Suprapubic skin (tissue), 4 donors: ENCODE measurements at regions not wholly inside any gene's neighbourhood (a gene's known extent, or its start where the extent isn't known, plus 50 kb on each side); places are given as distances from the start of the nearest gene placed in this dataset.

Experiments
- DNase-seq, 2 donors: peaks; one replicate each; pipeline ENCODE4 v3.0.0-alpha.2; 2019; ENCODE audit warnings: low spot score in 2 of 2
- H3K27ac ChIP-seq: fragments of 200-600 bp; sonication (generic); one replicate; pipeline ENCODE4 v1.5.1; 2019
- H3K27me3 ChIP-seq: fragments of 200-600 bp; sonication (generic); one replicate; pipeline ENCODE4 v1.5.1; 2019
- H3K36me3 ChIP-seq: fragments of 200-600 bp; sonication (generic); one replicate; pipeline ENCODE4 v1.5.1; 2019
- H3K4me1 ChIP-seq: fragments of 200-600 bp; sonication (generic); one replicate; pipeline ENCODE4 v1.5.1; 2019
- H3K4me3 ChIP-seq: fragments of 200-600 bp; sonication (generic); one replicate; pipeline ENCODE4 v1.5.1; 2019; ENCODE audit warnings: mild to moderate bottlenecking
- H3K9me3 ChIP-seq: fragments of 200-600 bp; sonication (generic); one replicate; pipeline ENCODE4 v1.5.1; 2019
- CTCF ChIP-seq, 2 donors: fragments of 200-600 bp in 1 of 2; fragments of 450-650 bp in 1 of 2; sonication (generic) in 1 of 2; IDR thresholded peaks; one replicate each; pipeline ENCODE4 v1.5.1; 2016 to 2019; ENCODE audit warnings: antibody characterized with exemption in 2 of 2, mild to moderate bottlenecking in 1 of 2, moderate library complexity in 1 of 2
- EP300 ChIP-seq: sonication (generic); formaldehyde crosslinking; IDR thresholded peaks from one replicate; pipeline ENCODE4 v1.6.1; 2017; ENCODE audit warnings: antibody characterized with exemption
- POLR2A ChIP-seq, 2 donors: fragments of 450-650 bp; IDR thresholded peaks; one replicate each; pipeline ENCODE4 v1.6.1; 2017; ENCODE audit warnings: antibody characterized with exemption in 2 of 2, mild to moderate bottlenecking in 2 of 2, moderate library complexity in 2 of 2
- POLR2AphosphoS5 ChIP-seq, 3 donors: sonication (generic); formaldehyde crosslinking; IDR thresholded peaks; one replicate each; pipeline ENCODE4 v1.6.1; 2017; ENCODE audit warnings: antibody characterized with exemption in 3 of 3
- WGBS: methylation state at CpG from one replicate; pipeline ENCODE4 v1.1.5; 2018; 5-methylcytosine and 5-hydroxymethylcytosine counted together

- Histone ChIP-seq H3K4me3 (no peak overlapping the region), H3K27ac (no peak overlapping the region), H3K9me3 (no peaks in the 10 kb centered on the region), H3K36me3 (no peaks in the 10 kb centered on the region), H3K4me1 (peaks cover 17% of the 10 kb centered on the region), H3K27me3 (peaks cover 13% of the 10 kb centered on the region)
- WGBS: 100% methylated on average over 3 of the region's 3 CpGs
- no peak for DNase-seq
- TF ChIP-seq CTCF (IDR thresholded peaks at IDR 0.05) (no peak), POLR2A (IDR thresholded peaks at IDR 0.05) (no peak), POLR2AphosphoS5 (IDR thresholded peaks at IDR 0.05) (no peak), EP300 (no peak)
These were observed 81.8 kb upstream of the ALDH1L1 start for GRCh38 chr3:126262227-126262626.

GRCh38 chr3:126261037-126261436 lies 80.7 kb upstream of the ALDH1L1 start:
- H3K9me3 ChIP-seq: no peaks in the 10 kb centered on the region
- peak in 1 of 2 donors; percentile 78 for DNase-seq
- peaks cover 7% of the 10 kb centered on the region for H3K27me3 ChIP-seq
- no peak overlapping the region for H3K4me3 ChIP-seq
- TF ChIP-seq CTCF (IDR thresholded peaks at IDR 0.05): no peak
- peak in 1 of 3 donors; percentile 69 for TF ChIP-seq POLR2AphosphoS5 (IDR thresholded peaks at IDR 0.05)
- no peak overlapping the region for H3K27ac ChIP-seq
- WGBS: 62% methylated on average over 4 of the region's 6 CpGs
- no peaks in the 10 kb centered on the region for H3K36me3 ChIP-seq
- peaks cover 7% of the 10 kb centered on the region for H3K4me1 ChIP-seq

- Histone ChIP-seq H3K27ac (no peak overlapping the region), H3K27me3 (peaks cover 7% of the 10 kb centered on the region), H3K36me3 (no peaks in the 10 kb centered on the region), H3K9me3 (no peaks in the 10 kb centered on the region), H3K4me3 (no peak overlapping the region), H3K4me1 (peaks cover 3% of the 10 kb centered on the region)
- no peak for DNase-seq
- WGBS: 73% methylated on average over 12 of the region's 23 CpGs
- peak; percentile 8 for TF ChIP-seq CTCF (IDR thresholded peaks at IDR 0.05)
- TF ChIP-seq POLR2A (IDR thresholded peaks at IDR 0.05): no peak
- no peak for TF ChIP-seq EP300
- no peak for TF ChIP-seq POLR2AphosphoS5 (IDR thresholded peaks at IDR 0.05)
These were observed 79.3 kb upstream of the ALDH1L1 start for GRCh38 chr3:126259411-126260391.

- no peak for TF ChIP-seq POLR2A (IDR thresholded peaks at IDR 0.05)
- no peak for TF ChIP-seq EP300
- TF ChIP-seq POLR2AphosphoS5 (IDR thresholded peaks at IDR 0.05): no peak
- TF ChIP-seq CTCF (IDR thresholded peaks at IDR 0.05): no peak
- no peak overlapping the region for H3K27ac ChIP-seq
- no peak overlapping the region for H3K4me3 ChIP-seq
- H3K27me3 ChIP-seq: peaks cover 7% of the 10 kb centered on the region
- no peaks in the 10 kb centered on the region for H3K9me3 ChIP-seq
- no peaks in the 10 kb centered on the region for H3K36me3 ChIP-seq
- peaks cover 3% of the 10 kb centered on the region for H3K4me1 ChIP-seq
- WGBS: 50% methylated on average over 1 of the region's 1 CpG
- DNase-seq: no peak
These were observed 78.3 kb upstream of the ALDH1L1 start for GRCh38 chr3:126258670-126259069.

- Histone ChIP-seq H3K9me3 (no peaks in the 10 kb centered on the region), H3K27me3 (peaks cover 7% of the 10 kb centered on the region), H3K27ac (no peak overlapping the region), H3K4me3 (no peak overlapping the region), H3K4me1 (peaks cover 3% of the 10 kb centered on the region), H3K36me3 (no peaks in the 10 kb centered on the region)
- 93% methylated on average over 3 of the region's 3 CpGs for WGBS
- TF ChIP-seq EP300 (no peak), CTCF (IDR thresholded peaks at IDR 0.05) (no peak), POLR2A (IDR thresholded peaks at IDR 0.05) (no peak), POLR2AphosphoS5 (IDR thresholded peaks at IDR 0.05) (no peak)
- no peak for DNase-seq
These were observed 77.6 kb upstream of the ALDH1L1 start for GRCh38 chr3:126257984-126258383.
